D721Med (cell line): ENCODE measurements at regions not wholly inside any gene's neighbourhood (a gene's known extent, or its start where the extent isn't known, plus 50 kb on each side); places are given as distances from the start of the nearest gene placed in this dataset.

Source experiments
- DNase-seq: peaks from one replicate; pipeline ENCODE4 v3.0.0; 2011; ENCODE audit warnings: low spot score; ENCODE audit not compliant: insufficient read length
- FAIRE-seq: peaks from 2 replicates; lab custom pipeline; 2011; peaks lifted over from hg19 to GRCh38; lab: Jason Lieb, UNC
- TF ChIP-seq, protein P1 (sequence below): IDR thresholded peaks from 2 replicates; pipeline ENCODE4 v1.5.1; 2012; ENCODE audit warnings: mild to moderate bottlenecking, control low read depth; ENCODE audit not compliant: insufficient read depth; ENCODE audit errors: missing control alignments

DNA sequence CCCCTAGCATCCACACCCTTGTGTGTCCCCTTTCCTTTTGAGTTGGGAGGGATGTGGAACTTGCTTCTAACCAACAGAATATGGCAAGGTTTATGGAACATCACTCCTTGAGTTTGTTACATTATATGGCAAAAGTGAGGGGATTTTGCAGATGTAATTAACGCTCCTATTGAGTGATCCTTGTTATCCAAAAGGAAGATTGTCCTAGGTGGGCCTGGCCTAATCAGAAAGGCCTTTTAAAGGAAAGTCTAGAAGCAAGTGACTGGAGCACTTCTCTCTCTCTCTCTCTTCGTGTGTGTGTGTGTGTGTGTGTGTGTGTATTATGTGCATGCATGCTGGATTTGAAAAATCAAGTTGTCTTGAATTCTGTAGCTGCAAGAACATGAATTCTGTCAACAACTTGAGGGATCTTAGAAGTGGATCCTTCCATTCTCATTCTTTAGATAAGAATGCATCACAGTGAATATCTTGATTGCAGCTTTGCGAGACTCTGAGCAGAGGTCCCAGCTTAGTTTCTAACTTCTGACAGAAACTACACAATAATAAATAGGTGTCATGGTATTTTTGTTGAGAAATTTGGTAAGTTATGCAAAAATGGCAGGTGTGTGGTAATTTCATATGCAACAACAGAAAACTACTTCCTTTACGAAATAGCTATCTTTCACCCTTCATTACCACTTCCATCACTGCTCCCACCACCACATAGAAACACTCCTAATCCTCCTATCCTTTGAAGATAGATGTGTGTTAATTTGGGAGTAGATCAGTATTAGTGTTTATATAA lies 360.9 kb upstream of the CBLB start:
- FAIRE-seq, result no peak
- TF ChIP-seq, protein P1, sequence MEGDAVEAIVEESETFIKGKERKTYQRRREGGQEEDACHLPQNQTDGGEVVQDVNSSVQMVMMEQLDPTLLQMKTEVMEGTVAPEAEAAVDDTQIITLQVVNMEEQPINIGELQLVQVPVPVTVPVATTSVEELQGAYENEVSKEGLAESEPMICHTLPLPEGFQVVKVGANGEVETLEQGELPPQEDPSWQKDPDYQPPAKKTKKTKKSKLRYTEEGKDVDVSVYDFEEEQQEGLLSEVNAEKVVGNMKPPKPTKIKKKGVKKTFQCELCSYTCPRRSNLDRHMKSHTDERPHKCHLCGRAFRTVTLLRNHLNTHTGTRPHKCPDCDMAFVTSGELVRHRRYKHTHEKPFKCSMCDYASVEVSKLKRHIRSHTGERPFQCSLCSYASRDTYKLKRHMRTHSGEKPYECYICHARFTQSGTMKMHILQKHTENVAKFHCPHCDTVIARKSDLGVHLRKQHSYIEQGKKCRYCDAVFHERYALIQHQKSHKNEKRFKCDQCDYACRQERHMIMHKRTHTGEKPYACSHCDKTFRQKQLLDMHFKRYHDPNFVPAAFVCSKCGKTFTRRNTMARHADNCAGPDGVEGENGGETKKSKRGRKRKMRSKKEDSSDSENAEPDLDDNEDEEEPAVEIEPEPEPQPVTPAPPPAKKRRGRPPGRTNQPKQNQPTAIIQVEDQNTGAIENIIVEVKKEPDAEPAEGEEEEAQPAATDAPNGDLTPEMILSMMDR, result no peak
- DNase-seq, result no peak

DNA sequence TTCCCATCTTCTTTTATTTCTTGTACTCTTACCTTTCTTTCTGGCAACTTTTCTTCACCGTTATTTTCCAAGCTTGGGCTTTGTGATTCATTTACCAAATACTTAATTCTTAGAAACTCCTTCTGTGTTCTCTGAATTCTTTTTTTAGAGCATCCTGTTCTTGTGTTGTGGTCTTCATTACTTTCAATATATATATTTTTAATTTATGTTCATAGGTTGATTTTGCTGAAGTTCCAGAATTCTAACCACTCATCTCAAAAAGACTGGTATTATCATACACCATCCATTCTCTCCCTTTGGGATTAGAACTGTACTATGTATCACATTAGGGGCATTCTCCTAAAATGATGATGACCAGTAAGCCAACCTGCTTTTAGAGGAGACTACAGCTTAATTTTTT lies 362.3 kb upstream of the CBLB start:
- FAIRE-seq (no peak), DNase-seq (no peak)
- TF ChIP-seq, protein P1, result no peak

DNA sequence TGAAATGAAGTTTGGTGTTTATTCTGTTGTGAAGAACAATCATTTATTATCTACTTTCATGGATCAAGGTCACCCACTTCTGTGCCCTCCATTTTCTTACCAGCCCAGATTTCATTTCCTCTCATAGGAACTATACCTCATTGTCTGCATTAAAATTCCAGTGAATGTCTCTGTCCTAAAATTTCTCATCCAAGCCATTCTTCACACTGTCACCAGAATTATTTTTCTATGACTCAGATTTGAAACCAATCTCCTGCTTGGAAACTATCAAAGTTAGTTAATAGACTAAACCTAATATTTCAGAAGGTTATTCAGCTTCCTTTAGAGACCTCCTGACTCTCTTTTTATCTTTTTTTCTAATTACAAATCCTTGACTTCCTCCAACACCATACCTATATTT lies 364.1 kb upstream of the CBLB start:
- TF ChIP-seq, protein P1, result no peak
- FAIRE-seq, result no peak
- no peak for DNase-seq

DNA sequence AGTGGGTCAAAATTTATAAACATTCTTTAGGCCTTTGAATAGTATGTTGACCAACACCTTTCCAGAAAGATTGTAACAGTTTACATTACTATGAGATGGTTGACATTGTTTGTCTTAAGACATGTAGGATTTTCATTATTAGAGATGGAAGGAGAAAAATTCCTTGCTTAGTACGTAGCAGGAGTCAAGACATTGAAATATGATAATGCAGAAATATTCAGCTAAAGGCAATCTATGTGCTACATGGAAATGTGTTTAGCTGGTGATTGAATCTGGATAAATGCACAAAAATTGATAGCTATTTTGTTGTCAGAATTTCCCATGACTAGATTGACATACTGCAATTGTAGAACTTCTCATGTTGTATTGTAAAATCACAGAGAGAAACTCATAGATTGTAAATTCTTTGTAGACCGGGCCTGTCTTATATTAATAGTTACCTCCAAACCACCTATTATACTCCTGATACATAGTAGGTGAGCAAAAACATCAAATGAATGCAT lies 370.4 kb upstream of the CBLB start:
- FAIRE-seq (no peak), DNase-seq (no peak)
- TF ChIP-seq, protein P1, result no peak

DNA sequence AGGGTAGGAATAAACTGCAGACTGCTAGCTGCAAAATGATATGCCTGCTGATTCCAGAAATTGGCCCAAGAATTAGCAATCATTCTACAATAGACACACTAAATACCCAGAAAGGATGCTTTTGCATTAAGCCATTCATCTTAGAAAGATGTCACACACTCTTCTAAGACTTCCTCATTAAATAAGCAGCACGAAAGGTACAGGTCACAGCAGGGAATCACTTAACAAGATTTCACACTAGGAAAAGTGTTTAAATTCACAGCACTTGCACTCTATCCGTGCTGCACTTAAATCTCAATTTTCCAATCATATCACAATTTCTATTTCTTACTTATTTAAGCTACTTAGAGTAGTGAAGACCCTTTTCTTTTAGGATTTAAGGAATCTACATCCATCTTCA lies 372.8 kb upstream of the CBLB start:
- DNase-seq, result no peak
- FAIRE-seq, result no peak
- TF ChIP-seq, protein P1, result no peak

DNA sequence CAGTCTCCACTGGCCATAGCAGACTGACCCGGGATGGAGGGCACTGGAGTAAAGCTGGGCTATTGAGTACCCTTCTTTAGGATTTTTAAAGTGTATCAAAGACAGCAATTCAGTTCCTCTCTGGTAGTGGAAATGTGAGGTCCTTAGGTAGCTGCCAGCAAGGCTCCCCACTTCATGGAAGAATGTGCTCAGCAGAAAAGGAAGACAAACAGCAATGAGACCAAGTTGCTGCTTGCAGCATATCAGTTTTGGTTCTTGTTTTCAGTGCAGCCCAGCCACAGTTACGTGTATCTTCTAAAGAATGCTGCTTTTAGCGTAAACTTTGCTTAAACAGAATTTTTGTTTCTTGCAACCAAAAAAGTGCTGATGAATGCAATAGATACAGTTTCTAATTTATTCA lies 374.0 kb upstream of the CBLB start:
- no peak for FAIRE-seq
- DNase-seq, result no peak
- TF ChIP-seq, protein P1, result no peak

DNA sequence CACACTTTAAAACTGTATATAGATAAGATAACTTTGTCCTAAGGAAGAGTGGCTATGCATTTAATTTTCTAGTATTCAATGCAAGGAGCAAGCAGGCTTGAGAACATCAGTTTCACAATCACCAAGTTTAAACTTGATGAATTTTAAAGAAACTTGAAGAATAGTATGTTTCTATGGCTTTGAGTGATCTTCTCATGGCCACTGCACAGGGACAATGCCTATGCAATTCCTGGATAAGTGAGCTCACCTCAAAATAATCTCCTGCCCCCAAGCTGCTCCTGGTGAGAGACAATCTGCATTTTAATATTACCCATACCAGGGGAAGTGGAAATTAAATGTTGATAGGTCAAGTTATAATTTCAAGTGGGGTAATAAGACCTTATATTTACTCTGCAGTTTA lies 376.6 kb upstream of the CBLB start:
- TF ChIP-seq, protein P1, result no peak
- DNase-seq (no peak), FAIRE-seq (no peak)
